ENCODE measurements at regions not wholly inside any gene's neighbourhood (a gene's known extent, or its start where the extent isn't known, plus 50 kb on each side); places are given as distances from the start of the nearest gene placed in this dataset.
A peak's percentile ranks its signal among the peaks of the same experiment; 100 is the strongest.

DNA sequence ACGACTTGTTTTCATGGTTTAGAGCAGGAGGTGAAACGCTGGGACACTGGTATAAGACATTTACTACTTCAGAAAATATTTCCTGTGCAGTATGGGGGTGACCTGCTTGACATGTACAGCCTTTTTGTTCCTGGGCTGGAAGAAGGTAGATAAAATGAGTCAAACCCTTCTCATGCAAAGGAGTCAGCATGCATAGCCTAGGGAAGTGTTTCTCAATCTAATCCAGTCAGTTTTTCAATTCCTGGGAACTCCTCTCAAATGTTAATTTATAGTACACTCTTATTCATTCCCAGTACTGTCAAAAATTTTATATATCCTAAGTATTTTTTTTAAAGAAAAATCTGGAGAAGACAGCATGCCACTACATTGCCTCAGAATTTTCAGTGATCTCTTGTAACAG, 154.7 kb upstream of the GUCY1A2 start:
- no peak for DNase-seq (ENCODE audit: low read depth)
- TF ChIP-seq, protein P1, sequence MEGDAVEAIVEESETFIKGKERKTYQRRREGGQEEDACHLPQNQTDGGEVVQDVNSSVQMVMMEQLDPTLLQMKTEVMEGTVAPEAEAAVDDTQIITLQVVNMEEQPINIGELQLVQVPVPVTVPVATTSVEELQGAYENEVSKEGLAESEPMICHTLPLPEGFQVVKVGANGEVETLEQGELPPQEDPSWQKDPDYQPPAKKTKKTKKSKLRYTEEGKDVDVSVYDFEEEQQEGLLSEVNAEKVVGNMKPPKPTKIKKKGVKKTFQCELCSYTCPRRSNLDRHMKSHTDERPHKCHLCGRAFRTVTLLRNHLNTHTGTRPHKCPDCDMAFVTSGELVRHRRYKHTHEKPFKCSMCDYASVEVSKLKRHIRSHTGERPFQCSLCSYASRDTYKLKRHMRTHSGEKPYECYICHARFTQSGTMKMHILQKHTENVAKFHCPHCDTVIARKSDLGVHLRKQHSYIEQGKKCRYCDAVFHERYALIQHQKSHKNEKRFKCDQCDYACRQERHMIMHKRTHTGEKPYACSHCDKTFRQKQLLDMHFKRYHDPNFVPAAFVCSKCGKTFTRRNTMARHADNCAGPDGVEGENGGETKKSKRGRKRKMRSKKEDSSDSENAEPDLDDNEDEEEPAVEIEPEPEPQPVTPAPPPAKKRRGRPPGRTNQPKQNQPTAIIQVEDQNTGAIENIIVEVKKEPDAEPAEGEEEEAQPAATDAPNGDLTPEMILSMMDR (IDR thresholded peaks at IDR 0.05; ENCODE audit: insufficient read depth, low read length) = no peak
- H3K4me3 ChIP-seq (ENCODE audit: low read depth, low read length) = no peak overlapping the region

- DNase-seq (ENCODE audit: low read depth) = peak; percentile 2
- TF ChIP-seq, protein P1 (IDR thresholded peaks at IDR 0.05; ENCODE audit: insufficient read depth, low read length) = no peak
- no peak overlapping the region for H3K4me3 ChIP-seq (ENCODE audit: low read depth, low read length)
These were observed 139.5 kb upstream of the GUCY1A2 start for GRCh38 chr11:107157809-107158187.

GRCh38 chr11:107157146-107157808, 139.0 kb upstream of the GUCY1A2 start:
- TF ChIP-seq, protein P1 (IDR thresholded peaks at IDR 0.05; ENCODE audit: insufficient read depth, low read length) = no peak
- no peak overlapping the region for H3K4me3 ChIP-seq (ENCODE audit: low read depth, low read length)
- no peak for DNase-seq (ENCODE audit: low read depth)

- DNase-seq (ENCODE audit: low read depth) = no peak
- H3K4me3 ChIP-seq (ENCODE audit: low read depth, low read length) = no peak overlapping the region
- TF ChIP-seq, protein P1 (IDR thresholded peaks at IDR 0.05; ENCODE audit: insufficient read depth, low read length) = no peak
These were observed 133.3 kb upstream of the GUCY1A2 start for GRCh38 chr11:107151579-107151978.

- DNase-seq (ENCODE audit: low read depth) = no peak
- TF ChIP-seq, protein P1 (IDR thresholded peaks at IDR 0.05; ENCODE audit: insufficient read depth, low read length) = no peak
- no peak overlapping the region for H3K4me3 ChIP-seq (ENCODE audit: low read depth, low read length)
These were observed 132.9 kb upstream of the GUCY1A2 start for GRCh38 chr11:107151158-107151557.

DNA sequence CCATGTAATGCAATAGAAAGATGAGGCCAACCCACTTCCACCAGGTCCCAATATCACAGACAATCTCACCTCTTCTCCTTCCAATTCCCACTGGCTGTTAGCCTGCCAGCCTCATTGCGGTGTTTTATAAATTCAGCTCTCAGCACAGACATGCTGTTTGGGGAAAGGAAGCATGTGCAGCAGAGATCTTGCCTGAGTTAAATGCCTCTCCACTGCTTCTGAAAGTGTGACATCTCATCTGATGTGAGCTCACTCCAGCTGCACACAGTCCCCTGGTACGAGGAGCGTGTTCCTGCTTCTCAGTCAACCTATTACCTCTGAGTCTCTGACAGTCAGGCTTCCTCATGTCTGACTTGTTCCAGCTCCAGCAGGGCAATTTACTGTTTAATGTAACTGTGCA, 122.7 kb upstream of the GUCY1A2 start:
- H3K4me3 ChIP-seq (ENCODE audit: low read depth, low read length) = no peak overlapping the region
- TF ChIP-seq, protein P1 (IDR thresholded peaks at IDR 0.05; ENCODE audit: insufficient read depth, low read length) = no peak
- no peak for DNase-seq (ENCODE audit: low read depth)

GRCh38 chr11:107139396-107139795, 121.1 kb upstream of the GUCY1A2 start:
- TF ChIP-seq, protein P1 (IDR thresholded peaks at IDR 0.05; ENCODE audit: insufficient read depth, low read length) = no peak
- H3K4me3 ChIP-seq (ENCODE audit: low read depth, low read length) = no peak overlapping the region
- DNase-seq (ENCODE audit: low read depth) = no peak
